ENCODE measurements at regions not wholly inside any gene's neighbourhood (a gene's known extent, or its start where the extent isn't known, plus 50 kb on each side); places are given as distances from the start of the nearest gene placed in this dataset.
A peak's percentile ranks its signal among the peaks of the same experiment; 100 is the strongest.
"Not testable (repeated sequence)": the region's sequence is repeated elsewhere in the genome, so short reads cannot be mapped to it uniquely, and the experiment has no call there.

DNA sequence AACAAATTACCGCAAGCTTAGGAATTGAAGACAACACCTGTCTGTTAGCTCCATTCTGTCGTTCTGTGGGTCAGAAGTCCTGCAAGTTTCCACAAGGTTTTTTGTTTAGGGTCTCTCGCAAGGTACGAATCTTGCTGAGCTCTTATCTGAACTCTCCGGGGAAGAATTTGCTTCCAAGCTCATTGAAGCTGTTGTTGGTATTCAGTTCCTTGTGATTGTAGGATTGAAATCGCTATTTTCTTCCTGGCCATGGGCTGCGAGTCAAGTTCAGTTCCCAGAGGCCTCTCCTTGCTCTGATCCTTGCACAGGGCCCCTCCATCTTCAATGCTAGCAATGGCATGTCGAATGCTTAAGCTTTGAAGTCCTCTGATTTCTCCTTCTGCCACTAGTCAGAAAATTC is 53.5 kb upstream of the CNTLN start:
- ChIA-PET POLR2A (ENCODE audit: low non-redundant PET) (no interaction called here), CTCF (no interaction called here)
- Histone ChIP-seq H3K27me3 (replicated peaks; ENCODE audit: insufficient read depth, low read depth, low read length, poor library complexity) (no peaks in the 10 kb centered on the region), H3K4me3 (ENCODE audit: low read depth, low read length, poor library complexity, severe bottlenecking) (no peak overlapping the region), H3K9me3 (ENCODE audit: low read depth, low read length, poor library complexity, severe bottlenecking) (no peaks in the 10 kb centered on the region), H3K27ac (ENCODE audit: low read depth, low read length, poor library complexity, severe bottlenecking) (no peak overlapping the region), H3K4me1 (ENCODE audit: insufficient read depth, low read length, poor library complexity, severe bottlenecking) (no peaks in the 10 kb centered on the region), H3K36me3 (ENCODE audit: insufficient read depth, low read length, poor library complexity, severe bottlenecking) (no peaks in the 10 kb centered on the region)
- BruUV-seq (replicated peaks), result no TSS peak
- intact Hi-C loops (cut with micrococcal nuclease; ENCODE audit: unreplicated experiment), result no loop called here
- no peak for TF ChIP-seq EZH2 (IDR thresholded peaks at IDR 0.05; ENCODE audit: borderline replicate concordance, low read depth, low read length, poor library complexity, severe bottlenecking)
- TF ChIP-seq, protein P1, sequence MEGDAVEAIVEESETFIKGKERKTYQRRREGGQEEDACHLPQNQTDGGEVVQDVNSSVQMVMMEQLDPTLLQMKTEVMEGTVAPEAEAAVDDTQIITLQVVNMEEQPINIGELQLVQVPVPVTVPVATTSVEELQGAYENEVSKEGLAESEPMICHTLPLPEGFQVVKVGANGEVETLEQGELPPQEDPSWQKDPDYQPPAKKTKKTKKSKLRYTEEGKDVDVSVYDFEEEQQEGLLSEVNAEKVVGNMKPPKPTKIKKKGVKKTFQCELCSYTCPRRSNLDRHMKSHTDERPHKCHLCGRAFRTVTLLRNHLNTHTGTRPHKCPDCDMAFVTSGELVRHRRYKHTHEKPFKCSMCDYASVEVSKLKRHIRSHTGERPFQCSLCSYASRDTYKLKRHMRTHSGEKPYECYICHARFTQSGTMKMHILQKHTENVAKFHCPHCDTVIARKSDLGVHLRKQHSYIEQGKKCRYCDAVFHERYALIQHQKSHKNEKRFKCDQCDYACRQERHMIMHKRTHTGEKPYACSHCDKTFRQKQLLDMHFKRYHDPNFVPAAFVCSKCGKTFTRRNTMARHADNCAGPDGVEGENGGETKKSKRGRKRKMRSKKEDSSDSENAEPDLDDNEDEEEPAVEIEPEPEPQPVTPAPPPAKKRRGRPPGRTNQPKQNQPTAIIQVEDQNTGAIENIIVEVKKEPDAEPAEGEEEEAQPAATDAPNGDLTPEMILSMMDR (conservative IDR thresholded peaks at IDR 0.05; ENCODE audit: low read depth, low read length), result no peak
- DNase-seq (ENCODE audit: low spot score), result no peak

DNA sequence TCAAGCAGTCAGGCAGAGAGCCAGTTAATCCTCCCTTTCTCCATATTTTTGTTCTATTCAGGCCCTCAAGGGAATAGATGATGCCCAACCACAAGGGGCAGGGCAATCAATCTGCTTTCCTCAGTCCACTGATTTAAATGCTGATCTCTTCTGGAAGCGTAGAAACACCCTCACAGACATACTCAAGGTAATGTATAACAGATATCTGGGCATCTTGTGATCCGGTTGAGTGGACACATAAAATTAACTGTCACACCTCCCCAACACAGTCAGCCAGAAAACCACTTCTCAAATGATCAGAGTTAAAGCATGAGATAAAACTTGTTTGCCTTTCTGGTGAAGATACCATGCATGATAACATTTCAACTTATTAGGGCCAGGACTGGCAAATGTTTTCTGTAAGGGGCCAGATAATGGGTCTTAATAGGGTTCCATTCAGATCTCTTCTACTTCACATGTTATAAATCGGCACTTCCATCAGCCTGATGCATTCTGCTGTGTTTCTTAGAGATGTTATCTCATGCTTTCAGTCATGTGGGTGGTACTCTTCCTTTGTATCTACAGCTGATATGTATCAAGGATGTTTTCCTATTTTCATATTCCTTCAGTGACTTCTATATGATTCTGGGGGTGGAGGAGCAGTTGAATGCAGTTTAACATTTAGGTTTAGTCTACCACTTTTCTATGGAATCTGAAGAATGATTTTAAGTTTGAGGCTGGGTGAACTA is 58.9 kb upstream of the CNTLN start:
- intact Hi-C loops (cut with micrococcal nuclease; ENCODE audit: unreplicated experiment), result loop anchor here (10.0 kb wide), 1 partner anchor 329 kb away; no protein-coding TSS in a partner anchor
- peak; percentile 2 for DNase-seq (ENCODE audit: low spot score)

DNA sequence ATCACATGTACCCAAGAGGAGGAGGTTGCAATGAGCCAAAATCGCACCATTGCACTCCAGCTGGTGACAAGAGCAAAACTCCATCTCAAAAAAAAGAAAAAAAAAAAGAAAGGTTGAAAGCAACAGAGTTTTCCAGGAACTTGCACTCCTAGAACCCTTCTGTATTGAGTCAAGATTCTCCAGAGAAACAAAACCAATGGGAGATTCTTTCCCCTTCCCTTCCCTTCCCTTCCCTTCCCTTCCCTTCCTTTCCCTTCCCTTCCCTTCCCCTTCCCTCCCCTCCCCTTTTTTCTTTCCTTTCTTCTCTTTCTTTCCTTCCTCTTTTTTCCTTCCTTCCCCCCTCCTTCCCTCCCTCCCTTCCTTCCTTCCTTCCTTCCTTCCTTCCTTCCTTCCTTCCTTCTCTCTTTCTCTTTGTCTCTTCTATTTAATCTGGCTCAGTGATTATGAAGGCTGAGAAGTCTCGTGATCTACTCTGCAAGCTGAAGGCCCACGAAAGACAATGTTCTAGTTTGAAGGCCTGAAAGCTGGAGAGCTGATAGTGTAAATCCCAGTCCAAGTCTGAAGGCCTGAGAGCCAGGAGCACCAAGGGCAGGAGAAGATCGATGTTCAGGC is 59.6 kb upstream of the CNTLN start:
- no peak for TF ChIP-seq EZH2 (IDR thresholded peaks at IDR 0.05; ENCODE audit: borderline replicate concordance, low read depth, low read length, poor library complexity, severe bottlenecking)
- TF ChIP-seq, protein P1 (conservative IDR thresholded peaks at IDR 0.05; ENCODE audit: low read depth, low read length), result no peak
- no peaks in the 10 kb centered on the region for H3K4me1 ChIP-seq (ENCODE audit: insufficient read depth, low read length, poor library complexity, severe bottlenecking)
- no peaks in the 10 kb centered on the region for H3K27me3 ChIP-seq (replicated peaks; ENCODE audit: insufficient read depth, low read depth, low read length, poor library complexity)
- H3K27ac ChIP-seq (ENCODE audit: low read depth, low read length, poor library complexity, severe bottlenecking), result no peak overlapping the region
- H3K36me3 ChIP-seq (ENCODE audit: insufficient read depth, low read length, poor library complexity, severe bottlenecking), result no peaks in the 10 kb centered on the region
- no peaks in the 10 kb centered on the region for H3K9me3 ChIP-seq (ENCODE audit: low read depth, low read length, poor library complexity, severe bottlenecking)
- ChIA-PET CTCF (no interaction called here), POLR2A (ENCODE audit: low non-redundant PET) (no interaction called here)
- DNase-seq (ENCODE audit: low spot score), result no peak
- BruUV-seq (replicated peaks), result no TSS peak
- intact Hi-C loops (cut with micrococcal nuclease; ENCODE audit: unreplicated experiment), result loop anchor here (10.0 kb wide), 1 partner anchor 330 kb away; no protein-coding TSS in a partner anchor
- H3K4me3 ChIP-seq (ENCODE audit: low read depth, low read length, poor library complexity, severe bottlenecking), result no peak overlapping the region

More for the DNA sequence above, 58.9 kb upstream of the CNTLN start:
- no TSS peak for BruUV-seq (replicated peaks)
- CTCF ChIA-PET, result no interaction called here
- H3K4me1 ChIP-seq (ENCODE audit: insufficient read depth, low read length, poor library complexity, severe bottlenecking), result no peaks in the 10 kb centered on the region
- H3K27me3 ChIP-seq (replicated peaks; ENCODE audit: insufficient read depth, low read depth, low read length, poor library complexity), result no peaks in the 10 kb centered on the region
- H3K36me3 ChIP-seq (ENCODE audit: insufficient read depth, low read length, poor library complexity, severe bottlenecking), result no peaks in the 10 kb centered on the region
- H3K9me3 ChIP-seq (ENCODE audit: low read depth, low read length, poor library complexity, severe bottlenecking), result no peaks in the 10 kb centered on the region
- POLR2A ChIA-PET (ENCODE audit: low non-redundant PET), result no interaction called here
- no peak overlapping the region for H3K27ac ChIP-seq (ENCODE audit: low read depth, low read length, poor library complexity, severe bottlenecking)
- no peak overlapping the region for H3K4me3 ChIP-seq (ENCODE audit: low read depth, low read length, poor library complexity, severe bottlenecking)
- TF ChIP-seq EZH2 (IDR thresholded peaks at IDR 0.05; ENCODE audit: borderline replicate concordance, low read depth, low read length, poor library complexity, severe bottlenecking), result no peak
- TF ChIP-seq, protein P1 (conservative IDR thresholded peaks at IDR 0.05; ENCODE audit: low read depth, low read length), result no peak

DNA sequence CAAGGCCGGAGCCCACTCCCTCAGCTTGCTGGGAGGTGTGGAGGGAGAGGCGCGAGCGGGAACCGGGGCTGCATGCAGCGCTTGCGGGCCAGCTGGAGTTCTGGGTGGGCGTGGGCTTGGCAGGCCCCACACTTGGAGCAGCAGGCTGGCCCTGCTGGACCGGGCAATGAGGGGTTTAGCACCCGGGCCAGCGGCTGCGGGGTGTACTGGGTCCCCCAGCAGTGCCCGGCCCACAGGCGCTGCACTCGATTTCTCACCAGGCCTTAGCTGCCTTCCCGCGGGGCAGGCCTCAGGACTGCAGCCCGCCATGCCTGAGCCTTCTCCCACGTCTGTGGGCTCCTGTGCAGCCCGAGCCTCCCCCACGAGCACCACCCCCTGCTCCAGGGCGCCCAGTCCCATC is 62.3 kb upstream of the CNTLN start:
- H3K36me3 ChIP-seq (ENCODE audit: insufficient read depth, low read length, poor library complexity, severe bottlenecking); H3K9me3 ChIP-seq (ENCODE audit: low read depth, low read length, poor library complexity, severe bottlenecking); H3K27ac ChIP-seq (ENCODE audit: low read depth, low read length, poor library complexity, severe bottlenecking); H3K27me3 ChIP-seq (replicated peaks; ENCODE audit: insufficient read depth, low read depth, low read length, poor library complexity); H3K4me3 ChIP-seq (ENCODE audit: low read depth, low read length, poor library complexity, severe bottlenecking); DNase-seq (ENCODE audit: low spot score); BruUV-seq (replicated peaks); POLR2A ChIA-PET (ENCODE audit: low non-redundant PET); H3K4me1 ChIP-seq (ENCODE audit: insufficient read depth, low read length, poor library complexity, severe bottlenecking): not testable (repeated sequence)
- CTCF ChIA-PET, result interaction anchor here (0.6 kb wide), 1 partner anchor 27 kb away, joined by 3 read pairs; no protein-coding TSS in a partner anchor
- intact Hi-C loops (cut with micrococcal nuclease; ENCODE audit: unreplicated experiment), result loop anchor here (10.0 kb wide), 1 partner anchor 332 kb away; no protein-coding TSS in a partner anchor
